Lower leg skin (tissue), 3 donors: ENCODE measurements at regions not wholly inside any gene's neighbourhood (a gene's known extent, or its start where the extent isn't known, plus 50 kb on each side); places are given as distances from the start of the nearest gene placed in this dataset.

Source experiments
- CTCF ChIP-seq, 3 donors: fragments of 450-650 bp; IDR thresholded peaks; one replicate each; pipeline ENCODE4 v1.5.1; 2016; ENCODE audit warnings: antibody characterized with exemption in 3 of 3, mild to moderate bottlenecking in 3 of 3, moderate library complexity in 2 of 3
- POLR2A ChIP-seq, 2 donors: fragments of 450-650 bp; IDR thresholded peaks; one replicate each; pipeline ENCODE4 v1.6.1; 2016 to 2017; ENCODE audit warnings: antibody characterized with exemption in 2 of 2, mild to moderate bottlenecking in 1 of 2, moderate library complexity in 1 of 2

- no peak for TF ChIP-seq POLR2A (IDR thresholded peaks at IDR 0.05)
- TF ChIP-seq CTCF (IDR thresholded peaks at IDR 0.05), result no peak
These were observed 51.4 kb upstream of the APCDD1 start for GRCh38 chr18:10402871-10403559.
